GM21390 (cell line): ENCODE measurements at regions not wholly inside any gene's neighbourhood (a gene's known extent, or its start where the extent isn't known, plus 50 kb on each side); places are given as distances from the start of the nearest gene placed in this dataset.

ENCODE experiments used
- ATAC-seq: cut with Tn5 transposase; IDR thresholded peaks from one replicate; pipeline ENCODE4 v1.9.1; 2021; ENCODE audit not compliant: unreplicated experiment

GRCh38 chr5:82620957-82621600, 342.9 kb upstream of the RPS23 start:
- ATAC-seq, result no peak

- ATAC-seq, result no peak
These were observed 340.9 kb upstream of the RPS23 start for GRCh38 chr5:82619097-82619496.

GRCh38 chr5:82614706-82615105, 336.6 kb upstream of the RPS23 start:
- ATAC-seq, result no peak

GRCh38 chr5:82613891-82614290, 335.7 kb upstream of the RPS23 start:
- ATAC-seq, result no peak

GRCh38 chr5:82610686-82611085, 332.5 kb upstream of the RPS23 start:
- no peak for ATAC-seq

- no peak for ATAC-seq
These were observed 327.4 kb upstream of the RPS23 start for GRCh38 chr5:82605441-82605973.

- no peak for ATAC-seq
These were observed 325.2 kb upstream of the RPS23 start for GRCh38 chr5:82603033-82603987.

- no peak for ATAC-seq
These were observed 323.7 kb upstream of the RPS23 start for GRCh38 chr5:82601861-82602260.

- ATAC-seq, result no peak
These were observed 322.9 kb upstream of the RPS23 start for GRCh38 chr5:82601077-82601476.

GRCh38 chr5:82599692-82600091, 321.5 kb upstream of the RPS23 start:
- no peak for ATAC-seq

GRCh38 chr5:82599030-82599429, 320.9 kb upstream of the RPS23 start:
- ATAC-seq, result no peak

GRCh38 chr5:82597437-82597836, 319.3 kb upstream of the RPS23 start:
- ATAC-seq, result no peak

GRCh38 chr5:82596451-82596850, 318.3 kb upstream of the RPS23 start:
- ATAC-seq, result no peak

- no peak for ATAC-seq
These were observed 317.0 kb upstream of the RPS23 start for GRCh38 chr5:82595113-82595512.

- ATAC-seq, result no peak
These were observed 315.9 kb upstream of the RPS23 start for GRCh38 chr5:82594097-82594496.

GRCh38 chr5:82593481-82593880, 315.3 kb upstream of the RPS23 start:
- ATAC-seq, result no peak

GRCh38 chr5:82591021-82591515, 312.9 kb upstream of the RPS23 start:
- ATAC-seq, result no peak

GRCh38 chr5:82590112-82590511, 312.0 kb upstream of the RPS23 start:
- ATAC-seq, result no peak

GRCh38 chr5:82586661-82587310, 308.6 kb upstream of the RPS23 start:
- ATAC-seq, result no peak

GRCh38 chr5:82586181-82586580, 308.0 kb upstream of the RPS23 start:
- ATAC-seq, result no peak

- no peak for ATAC-seq
These were observed 306.5 kb upstream of the RPS23 start for GRCh38 chr5:82584631-82585030.
